ENCODE measurements at regions not wholly inside any gene's neighbourhood (a gene's known extent, or its start where the extent isn't known, plus 50 kb on each side); places are given as distances from the start of the nearest gene placed in this dataset.

GRCh38 chr3:72247126-72247525 is 462.2 kb upstream of the PROK2 start:
- DNase-seq, result no peak

- DNase-seq, result no peak
Measured at GRCh38 chr3:72246685-72247084, 461.7 kb upstream of the PROK2 start.

DNA sequence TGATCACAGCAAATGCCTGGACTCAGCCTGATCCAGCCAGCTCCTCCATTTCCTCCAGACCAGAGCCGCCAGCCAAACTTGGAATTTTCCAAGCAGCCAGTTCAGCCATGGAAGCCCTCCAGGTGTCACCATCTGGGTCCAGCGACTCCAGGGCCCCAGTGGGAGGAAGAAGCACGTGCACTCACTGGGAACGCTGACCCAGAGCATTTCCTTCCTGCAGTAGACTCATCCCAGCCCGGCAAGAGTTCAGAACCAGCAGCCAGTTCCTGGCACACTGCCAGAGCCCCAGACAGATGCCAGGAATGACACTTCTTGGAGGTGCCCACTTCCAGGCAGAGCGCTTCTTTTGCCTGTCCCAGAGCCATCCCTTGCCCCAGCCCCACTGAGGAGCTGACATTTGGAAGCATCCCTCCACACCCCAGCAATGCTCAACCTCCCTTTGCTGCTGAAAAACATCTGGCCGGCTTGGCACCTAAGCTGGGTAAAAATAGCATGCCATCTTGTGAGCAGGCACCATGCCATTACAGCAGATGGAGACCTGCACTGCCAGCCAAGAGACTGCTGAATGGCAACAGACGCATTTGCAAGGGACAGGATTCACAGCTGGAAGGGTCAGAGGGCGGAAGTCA is 460.3 kb upstream of the PROK2 start:
- no peak for DNase-seq

GRCh38 chr3:72244396-72244795 is 459.4 kb upstream of the PROK2 start:
- no peak for DNase-seq

- no peak for DNase-seq
Measured at GRCh38 chr3:72242326-72242725, 457.4 kb upstream of the PROK2 start.

DNA sequence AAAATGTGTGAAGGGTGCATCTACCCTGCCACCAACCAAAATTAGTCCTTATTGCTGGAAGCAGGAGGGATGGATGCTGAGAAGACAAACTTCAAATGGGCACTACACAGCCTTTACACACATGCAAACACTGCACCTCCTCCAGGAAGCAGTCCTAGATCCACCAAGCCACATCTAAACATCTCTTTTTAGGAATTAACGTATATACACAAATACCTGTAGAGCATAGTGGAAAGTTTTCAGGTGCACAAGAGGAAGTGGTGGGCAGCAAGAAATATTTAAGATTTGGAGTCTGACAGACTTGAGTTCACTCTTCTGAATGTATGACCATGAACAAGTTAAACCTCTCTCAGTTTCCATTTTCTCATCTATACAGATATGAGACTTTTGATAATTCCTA is 456.6 kb upstream of the PROK2 start:
- DNase-seq, result no peak

GRCh38 chr3:72240531-72240930 is 455.6 kb upstream of the PROK2 start:
- no peak for DNase-seq

GRCh38 chr3:72238801-72239200 is 453.9 kb upstream of the PROK2 start:
- DNase-seq, result no peak

DNA sequence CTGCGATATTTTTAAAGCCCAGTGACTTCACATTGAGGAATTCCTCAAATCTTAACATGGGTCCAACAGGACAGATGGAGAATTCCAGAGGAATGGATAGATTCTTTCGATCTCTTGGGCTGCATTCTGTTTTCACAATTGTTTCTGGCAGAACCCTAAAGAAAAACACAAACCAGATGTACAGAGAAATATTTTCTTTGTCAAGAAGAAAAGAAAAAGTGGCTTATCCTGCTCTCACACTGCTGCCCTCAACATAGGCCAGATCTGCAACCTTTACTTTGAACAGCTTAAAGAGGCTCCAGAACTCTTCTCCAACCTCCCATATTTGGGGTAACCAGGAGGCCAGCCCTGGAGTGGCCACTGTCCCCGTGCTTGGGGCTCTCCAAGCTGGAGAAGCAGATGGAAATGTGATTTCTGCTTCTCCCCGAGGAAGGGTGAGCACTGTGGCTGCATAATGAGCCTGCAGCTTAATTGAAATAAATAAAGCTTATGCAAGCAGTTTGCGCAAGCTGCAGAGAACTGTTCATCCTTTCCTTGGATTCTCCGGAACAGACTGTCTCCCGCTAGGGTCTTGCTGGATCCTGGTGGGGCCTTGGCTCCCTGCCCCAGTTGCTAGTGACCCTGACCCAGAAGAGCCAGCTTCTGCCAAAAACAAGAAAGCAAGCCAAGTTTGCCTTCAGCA is 453.2 kb upstream of the PROK2 start:
- DNase-seq, result no peak

DNA sequence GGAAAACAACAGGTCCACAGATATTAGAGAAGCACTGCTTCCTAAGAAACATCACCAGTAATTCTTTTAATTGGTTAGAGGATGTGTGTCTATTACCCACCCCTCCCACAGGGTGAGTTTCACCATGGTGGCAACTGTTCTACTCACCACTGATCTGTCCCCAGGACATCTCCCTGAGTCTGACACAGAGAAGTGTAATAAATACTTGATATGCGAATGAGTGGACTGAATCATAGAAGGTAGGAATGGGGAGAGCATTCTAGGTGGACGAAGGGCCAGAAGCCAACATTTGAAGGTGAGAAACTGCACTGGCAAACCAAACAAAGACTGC is 452.7 kb upstream of the PROK2 start:
- no peak for DNase-seq

DNA sequence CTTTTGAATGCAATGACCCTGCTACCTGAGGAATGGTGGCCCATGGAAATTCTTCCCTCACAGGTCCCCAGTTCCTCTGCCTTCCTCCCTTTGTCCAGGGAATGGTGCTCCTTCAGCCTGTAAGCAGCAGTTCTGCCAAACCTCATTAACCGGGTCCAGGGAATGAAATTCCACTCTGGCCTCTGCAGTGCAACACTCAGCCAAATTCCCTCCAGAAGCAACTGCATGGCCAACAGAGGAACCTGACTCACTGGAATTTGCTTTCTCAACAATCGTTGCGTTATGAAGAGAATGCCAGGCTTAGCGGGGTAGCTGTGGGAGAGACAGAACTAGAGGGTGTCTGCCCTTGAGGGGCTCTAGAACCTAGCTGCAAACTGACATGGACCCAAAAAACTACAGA is 449.4 kb upstream of the PROK2 start:
- DNase-seq, result no peak

DNA sequence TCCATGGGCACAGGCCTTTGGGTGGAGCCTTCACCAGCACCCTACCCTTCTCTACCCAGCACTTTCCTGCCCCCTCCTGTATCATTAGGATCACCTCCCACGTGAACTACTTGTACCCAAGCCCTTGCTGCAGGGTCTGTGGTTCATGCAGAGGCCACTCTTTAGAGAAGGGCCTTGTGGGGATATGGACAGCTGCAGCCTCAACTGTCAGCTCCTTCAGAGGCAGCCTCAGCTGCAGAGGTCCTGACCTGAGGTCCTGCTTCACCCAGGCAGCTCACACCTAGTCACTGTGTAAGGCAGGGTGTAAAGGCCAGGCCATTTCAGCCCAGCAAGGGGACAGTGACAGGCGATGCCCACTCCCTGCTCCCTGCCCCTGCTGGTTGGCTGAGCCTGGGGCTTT is 448.6 kb upstream of the PROK2 start:
- no peak for DNase-seq

- no peak for DNase-seq
Measured at GRCh38 chr3:72232777-72233176, 447.8 kb upstream of the PROK2 start.

DNA sequence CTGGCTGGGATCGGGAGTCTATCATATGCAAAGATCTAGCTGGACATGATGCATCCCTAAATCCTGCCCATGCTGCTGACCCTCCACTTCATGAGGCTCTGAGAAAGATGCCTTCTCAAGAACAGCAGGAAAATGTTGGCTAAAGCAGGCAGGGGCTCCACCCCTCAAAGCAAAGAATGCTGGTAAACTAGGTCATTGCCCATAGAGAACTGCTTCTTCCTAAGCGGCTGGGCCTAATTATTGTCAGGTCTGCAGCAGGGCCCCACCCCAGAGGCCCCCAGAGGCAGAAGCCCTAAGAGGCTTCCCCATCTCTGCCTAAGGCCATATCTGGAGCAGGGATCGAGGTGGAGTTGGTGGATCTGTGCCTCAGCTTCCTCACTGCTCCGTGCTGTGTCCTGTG is 447.4 kb upstream of the PROK2 start:
- no peak for DNase-seq

- no peak for DNase-seq
Measured at GRCh38 chr3:72231439-72232196, 446.7 kb upstream of the PROK2 start.

- DNase-seq, result no peak
Measured at GRCh38 chr3:72230774-72231379, 445.9 kb upstream of the PROK2 start.

DNA sequence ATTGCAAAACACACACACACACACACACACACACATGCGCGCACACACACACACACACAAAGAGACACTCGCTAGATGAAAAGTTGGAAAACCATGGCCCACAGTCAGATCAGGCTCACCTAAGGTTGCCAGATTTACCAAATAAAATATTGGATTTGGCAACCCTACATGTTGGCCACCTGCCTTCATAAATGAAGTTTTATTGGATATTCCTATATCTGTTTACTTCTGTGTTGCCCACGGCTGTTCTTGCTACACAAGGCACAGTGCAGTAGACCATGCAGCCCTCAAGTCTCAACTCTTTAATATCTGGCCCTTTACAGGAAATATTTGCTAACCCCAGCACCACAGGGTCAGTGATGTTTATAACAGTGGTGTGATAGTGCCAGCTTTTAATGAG is 445.0 kb upstream of the PROK2 start:
- no peak for DNase-seq

GRCh38 chr3:72227486-72228070 is 442.6 kb upstream of the PROK2 start:
- no peak for DNase-seq

- no peak for DNase-seq
Measured at GRCh38 chr3:72224804-72225509, 440.0 kb upstream of the PROK2 start.

DNA sequence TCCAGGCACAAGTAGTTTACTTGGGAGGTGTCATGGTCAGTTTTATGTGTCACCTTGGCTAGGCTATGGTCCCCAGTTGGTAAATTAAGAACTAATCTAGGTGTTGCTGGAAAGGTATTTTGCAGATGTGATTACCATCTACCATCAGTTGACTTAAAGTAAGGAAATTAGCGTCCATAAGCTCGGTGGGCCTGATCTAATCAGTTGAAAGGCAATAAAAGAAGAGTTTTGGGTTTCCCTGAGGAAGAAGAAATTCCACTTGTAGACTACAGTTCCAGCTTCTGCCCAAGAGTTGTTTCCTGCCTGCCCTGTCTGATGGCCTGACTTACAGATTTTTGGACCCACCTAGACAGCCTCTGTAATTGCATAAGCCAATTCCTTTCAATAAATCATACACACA is 438.7 kb upstream of the PROK2 start:
- no peak for DNase-seq

GRCh38 chr3:72223116-72223515 is 438.2 kb upstream of the PROK2 start:
- DNase-seq, result no peak

DNA sequence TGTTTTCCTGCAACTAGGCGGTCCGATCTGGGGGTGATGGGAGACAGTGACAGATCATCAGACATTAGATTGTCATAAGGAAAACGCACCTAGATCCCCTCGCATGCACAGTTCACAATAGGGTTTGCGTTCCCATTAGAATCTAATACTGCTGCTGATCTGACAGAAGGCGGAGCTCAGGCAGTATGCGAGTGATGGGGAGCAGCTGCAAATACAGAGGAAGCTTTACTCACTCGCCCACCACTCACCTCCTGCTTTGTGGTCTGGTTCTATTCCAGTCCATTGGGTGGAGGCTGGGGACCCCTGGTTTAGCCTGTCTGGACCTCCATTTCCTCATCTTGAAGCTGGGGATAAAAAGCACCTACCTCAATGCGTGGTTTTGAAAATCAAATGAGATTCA is 437.5 kb upstream of the PROK2 start:
- DNase-seq, result no peak

- no peak for DNase-seq
Measured at GRCh38 chr3:72220946-72221345, 436.0 kb upstream of the PROK2 start.

All from activated CD4-positive, CD25-positive, alpha-beta regulatory T cell treated with anti-CD3 and anti-CD28 coated beads, Interleukin-2, amount 50 U/mL, for 72 hours (primary cell).